HG03066 (cell line): ENCODE measurements at regions not wholly inside any gene's neighbourhood (a gene's known extent, or its start where the extent isn't known, plus 50 kb on each side); places are given as distances from the start of the nearest gene placed in this dataset.

ENCODE experiments used
- ATAC-seq: cut with Tn5 transposase; IDR thresholded peaks from one replicate; pipeline ENCODE4 v1.9.1; 2021; ENCODE audit warnings: low read depth; ENCODE audit not compliant: unreplicated experiment

- ATAC-seq = no peak
Observed at GRCh38 chr5:158174918-158175851, 316.2 kb upstream of the CLINT1 start.

GRCh38 chr5:158174026-158174425 lies 315.1 kb upstream of the CLINT1 start:
- no peak for ATAC-seq

GRCh38 chr5:158172005-158172404 lies 313.1 kb upstream of the CLINT1 start:
- no peak for ATAC-seq

GRCh38 chr5:158170534-158170933 lies 311.6 kb upstream of the CLINT1 start:
- ATAC-seq = no peak

GRCh38 chr5:158170060-158170459 lies 311.1 kb upstream of the CLINT1 start:
- ATAC-seq = no peak

GRCh38 chr5:158166424-158166823 lies 307.5 kb upstream of the CLINT1 start:
- ATAC-seq = no peak

GRCh38 chr5:158165647-158166046 lies 306.7 kb upstream of the CLINT1 start:
- no peak for ATAC-seq

- no peak for ATAC-seq
Observed at GRCh38 chr5:158164296-158165047, 305.5 kb upstream of the CLINT1 start.

GRCh38 chr5:158163451-158164295 lies 304.7 kb upstream of the CLINT1 start:
- no peak for ATAC-seq

GRCh38 chr5:158162479-158163034 lies 303.6 kb upstream of the CLINT1 start:
- no peak for ATAC-seq

GRCh38 chr5:158162026-158162425 lies 303.1 kb upstream of the CLINT1 start:
- ATAC-seq = no peak

- no peak for ATAC-seq
Observed at GRCh38 chr5:158159621-158160020, 300.7 kb upstream of the CLINT1 start.

GRCh38 chr5:158155811-158156505 lies 297.0 kb upstream of the CLINT1 start:
- ATAC-seq = no peak

- no peak for ATAC-seq
Observed at GRCh38 chr5:158155067-158155466, 296.1 kb upstream of the CLINT1 start.

GRCh38 chr5:158154226-158155005 lies 295.5 kb upstream of the CLINT1 start:
- ATAC-seq = no peak

GRCh38 chr5:158153508-158153907 lies 294.6 kb upstream of the CLINT1 start:
- no peak for ATAC-seq

GRCh38 chr5:158152136-158152535 lies 293.2 kb upstream of the CLINT1 start:
- ATAC-seq = no peak

- ATAC-seq = no peak
Observed at GRCh38 chr5:158147227-158147626, 288.3 kb upstream of the CLINT1 start.

- no peak for ATAC-seq
Observed at GRCh38 chr5:158145827-158146226, 286.9 kb upstream of the CLINT1 start.
